Neural cell (in vitro differentiated cells): ENCODE measurements at regions not wholly inside any gene's neighbourhood (a gene's known extent, or its start where the extent isn't known, plus 50 kb on each side); places are given as distances from the start of the nearest gene placed in this dataset.

Experiments used
- H2AFZ ChIP-seq: fragments of 200-600, 300-800 bp; sonication (generic), shearing (Covaris generic); 2 replicates; pipeline ENCODE4 v1.6.0; 2014; ENCODE audit warnings: low read depth, mild to moderate bottlenecking, antibody characterized with exemption, low read length, moderate library complexity
- H3F3A ChIP-seq: fragments of 200-600 bp; shearing (Covaris generic); 2 replicates; pipeline ENCODE4 v1.6.1; 2016; ENCODE audit warnings: mild to moderate bottlenecking, moderate library complexity, mixed read lengths, antibody characterized with exemption, low read length; ENCODE audit not compliant: insufficient read depth, poor library complexity, severe bottlenecking
- H3K27ac ChIP-seq: fragments of 200-600, 300-800 bp; sonication (generic), shearing (Covaris generic); 2 replicates; pipeline ENCODE4 v1.5.1; 2014; ENCODE audit warnings: mild to moderate bottlenecking, low read length, moderate library complexity
- H3K27me3 ChIP-seq: fragments of 300-800, 200-600 bp; sonication (generic), shearing (Covaris generic); 2 replicates; pipeline ENCODE4 v1.6.0; 2014; ENCODE audit warnings: mild to moderate bottlenecking, low read depth, low read length, moderate library complexity; ENCODE audit not compliant: insufficient read depth
- H3K36me3 ChIP-seq: fragments of 300-800, 200-600 bp; sonication (generic), shearing (Covaris generic); 2 replicates; pipeline ENCODE4 v1.5.1; 2014; ENCODE audit warnings: mild to moderate bottlenecking, antibody characterized with exemption, low read length, moderate library complexity; ENCODE audit not compliant: insufficient read depth
- H3K4me2 ChIP-seq: fragments of 300-800, 200-600 bp; sonication (generic), shearing (Covaris generic); 2 replicates; pipeline ENCODE4 v1.6.0; 2014; ENCODE audit warnings: mild to moderate bottlenecking, low read length
- H3K4me3 ChIP-seq: fragments of 300-800, 200-600 bp; sonication (generic), shearing (Covaris generic); 2 replicates; pipeline ENCODE4 v1.5.1; 2014; ENCODE audit warnings: mild to moderate bottlenecking, low read length, moderate library complexity
- H3K79me2 ChIP-seq: fragments of 200-600 bp; shearing (Covaris generic); replicated peaks from 2 replicates; pipeline ENCODE4 v1.6.0; 2014; ENCODE audit warnings: mild to moderate bottlenecking, low read length, moderate library complexity; ENCODE audit not compliant: insufficient read depth
- H3K9ac ChIP-seq: fragments of 300-800, 200-600 bp; sonication (generic), shearing (Covaris generic); 2 replicates; pipeline ENCODE4 v1.6.1; 2016; ENCODE audit warnings: mild to moderate bottlenecking, low read length, mixed read lengths
- H3K9me2 ChIP-seq: fragments of 200-600 bp; shearing (Covaris generic); 2 replicates; pipeline ENCODE4 v1.6.1; 2016; ENCODE audit warnings: mild to moderate bottlenecking, low read length, mixed read lengths; ENCODE audit not compliant: insufficient read depth
- H3K9me3 ChIP-seq: fragments of 200-600, 300-800 bp; sonication (generic), shearing (Covaris generic); 2 replicates; pipeline ENCODE4 v1.6.1; 2016; ENCODE audit warnings: mild to moderate bottlenecking, mixed run types, low read length, moderate library complexity, mixed read lengths
- H4K20me1 ChIP-seq: fragments of 200-600 bp; shearing (Covaris generic); 2 replicates; pipeline ENCODE4 v1.6.1; 2016; ENCODE audit warnings: mild to moderate bottlenecking, mixed run types; ENCODE audit not compliant: insufficient read depth
- CTCF ChIP-seq: fragments of 450-650 bp; IDR thresholded peaks from 2 replicates; pipeline ENCODE4 v1.5.1; 2014; ENCODE audit warnings: antibody characterized with exemption, mild to moderate bottlenecking, moderate library complexity; ENCODE audit not compliant: poor library complexity, severe bottlenecking
- EP300 ChIP-seq: fragments of 450-650 bp; conservative IDR thresholded peaks from 2 replicates; pipeline ENCODE4 v1.6.1; 2014; ENCODE audit warnings: antibody characterized with exemption, mild to moderate bottlenecking, moderate library complexity; ENCODE audit not compliant: poor library complexity, severe bottlenecking
- EZH2 ChIP-seq: fragments of 200-600, 300-800 bp; shearing (Covaris generic), sonication (generic); IDR thresholded peaks from 2 replicates; pipeline ENCODE4 v1.6.1; 2014; ENCODE audit warnings: antibody characterized with exemption, low read length, borderline replicate concordance, mild to moderate bottlenecking; ENCODE audit not compliant: insufficient read depth, poor library complexity, severe bottlenecking
- MXI1 ChIP-seq: fragments of 450-650 bp; conservative IDR thresholded peaks from 2 replicates; pipeline ENCODE4 v1.6.1; 2014; ENCODE audit warnings: antibody characterized with exemption, mild to moderate bottlenecking; ENCODE audit not compliant: poor library complexity, severe bottlenecking
- POLR2AphosphoS5 ChIP-seq: IDR thresholded peaks from 2 replicates; pipeline ENCODE4 v1.6.1; 2012
- RAD21 ChIP-seq: fragments of 450-650 bp; conservative IDR thresholded peaks from 2 replicates; pipeline ENCODE4 v1.6.1; 2014; ENCODE audit warnings: antibody characterized with exemption, mild to moderate bottlenecking, moderate library complexity
- SMC3 ChIP-seq: fragments of 450-650 bp; conservative IDR thresholded peaks from 2 replicates; pipeline ENCODE4 v1.6.1; 2014; ENCODE audit warnings: antibody characterized with exemption, mild to moderate bottlenecking, moderate library complexity; ENCODE audit not compliant: poor library complexity
- TAF1 ChIP-seq: IDR thresholded peaks from 2 replicates; pipeline ENCODE4 v1.6.1; 2012; ENCODE audit warnings: low read depth
- TF ChIP-seq, protein P1 (sequence below): IDR thresholded peaks from 2 replicates; pipeline ENCODE4 v1.6.1; 2012; ENCODE audit warnings: borderline replicate concordance

DNA sequence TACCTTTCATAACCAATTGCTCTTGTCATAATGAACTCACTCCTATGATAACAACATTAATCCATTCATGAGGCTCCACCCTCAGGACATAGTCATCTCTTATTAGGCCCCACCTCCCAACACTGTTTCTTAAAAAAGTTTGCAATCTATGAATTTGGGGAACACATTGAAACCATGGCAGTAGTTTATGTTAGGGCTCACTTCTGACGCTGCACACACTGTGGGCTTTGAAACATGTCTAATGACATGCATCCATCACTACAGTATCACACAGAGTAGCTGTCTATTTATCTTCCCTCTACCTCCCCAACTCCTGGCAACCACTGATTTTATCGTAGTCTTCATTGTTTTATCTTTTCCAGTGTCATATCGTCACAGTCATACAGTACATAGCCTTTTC, 299.8 kb downstream of the GLRX3 start:
- no peak overlapping the region for H3K4me2 ChIP-seq
- no peak overlapping the region for H3K4me3 ChIP-seq
- H3K27ac ChIP-seq: no peak overlapping the region
- TF ChIP-seq EP300: no peak
- TF ChIP-seq, protein P1, sequence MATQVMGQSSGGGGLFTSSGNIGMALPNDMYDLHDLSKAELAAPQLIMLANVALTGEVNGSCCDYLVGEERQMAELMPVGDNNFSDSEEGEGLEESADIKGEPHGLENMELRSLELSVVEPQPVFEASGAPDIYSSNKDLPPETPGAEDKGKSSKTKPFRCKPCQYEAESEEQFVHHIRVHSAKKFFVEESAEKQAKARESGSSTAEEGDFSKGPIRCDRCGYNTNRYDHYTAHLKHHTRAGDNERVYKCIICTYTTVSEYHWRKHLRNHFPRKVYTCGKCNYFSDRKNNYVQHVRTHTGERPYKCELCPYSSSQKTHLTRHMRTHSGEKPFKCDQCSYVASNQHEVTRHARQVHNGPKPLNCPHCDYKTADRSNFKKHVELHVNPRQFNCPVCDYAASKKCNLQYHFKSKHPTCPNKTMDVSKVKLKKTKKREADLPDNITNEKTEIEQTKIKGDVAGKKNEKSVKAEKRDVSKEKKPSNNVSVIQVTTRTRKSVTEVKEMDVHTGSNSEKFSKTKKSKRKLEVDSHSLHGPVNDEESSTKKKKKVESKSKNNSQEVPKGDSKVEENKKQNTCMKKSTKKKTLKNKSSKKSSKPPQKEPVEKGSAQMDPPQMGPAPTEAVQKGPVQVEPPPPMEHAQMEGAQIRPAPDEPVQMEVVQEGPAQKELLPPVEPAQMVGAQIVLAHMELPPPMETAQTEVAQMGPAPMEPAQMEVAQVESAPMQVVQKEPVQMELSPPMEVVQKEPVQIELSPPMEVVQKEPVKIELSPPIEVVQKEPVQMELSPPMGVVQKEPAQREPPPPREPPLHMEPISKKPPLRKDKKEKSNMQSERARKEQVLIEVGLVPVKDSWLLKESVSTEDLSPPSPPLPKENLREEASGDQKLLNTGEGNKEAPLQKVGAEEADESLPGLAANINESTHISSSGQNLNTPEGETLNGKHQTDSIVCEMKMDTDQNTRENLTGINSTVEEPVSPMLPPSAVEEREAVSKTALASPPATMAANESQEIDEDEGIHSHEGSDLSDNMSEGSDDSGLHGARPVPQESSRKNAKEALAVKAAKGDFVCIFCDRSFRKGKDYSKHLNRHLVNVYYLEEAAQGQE: no peak
- no peaks in the 10 kb centered on the region for H3K9me2 ChIP-seq
- no peaks in the 10 kb centered on the region for H4K20me1 ChIP-seq
- H3F3A ChIP-seq: no peaks in the 10 kb centered on the region
- no peak overlapping the region for H3K9ac ChIP-seq
- no peaks in the 10 kb centered on the region for H3K9me3 ChIP-seq
- H3K36me3 ChIP-seq: no peaks in the 10 kb centered on the region
- no peak overlapping the region for H2AFZ ChIP-seq
- H3K27me3 ChIP-seq: no peaks in the 10 kb centered on the region
- no peaks in the 10 kb centered on the region for H3K79me2 ChIP-seq

DNA sequence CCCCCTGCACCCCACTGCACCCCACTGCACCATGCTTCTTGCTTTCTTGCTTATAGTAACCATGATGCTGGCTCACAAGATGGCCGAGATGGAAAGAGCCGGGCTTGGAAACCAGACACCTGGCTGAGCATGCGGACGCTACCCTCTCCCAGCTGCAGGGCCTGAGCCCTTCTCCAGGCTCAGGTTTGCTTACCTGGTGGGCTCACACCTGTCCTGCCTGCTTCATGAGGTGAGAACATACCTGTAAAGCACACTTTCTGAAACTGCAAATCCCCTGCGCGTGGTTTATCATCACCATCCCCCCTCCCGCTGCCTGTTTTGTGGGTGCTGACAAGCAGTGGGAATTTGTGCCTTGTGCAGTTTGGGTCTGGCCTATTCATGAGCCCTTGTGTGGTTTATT, 302.7 kb downstream of the GLRX3 start:
- Histone ChIP-seq H3K27me3 (no peaks in the 10 kb centered on the region), H3K9ac (no peak overlapping the region), H3F3A (no peaks in the 10 kb centered on the region), H3K9me3 (no peaks in the 10 kb centered on the region), H4K20me1 (no peaks in the 10 kb centered on the region), H3K9me2 (no peaks in the 10 kb centered on the region), H3K27ac (no peak overlapping the region), H3K4me3 (no peak overlapping the region), H2AFZ (no peak overlapping the region), H3K36me3 (no peaks in the 10 kb centered on the region), H3K4me2 (no peak overlapping the region), H3K79me2 (no peaks in the 10 kb centered on the region)
- TF ChIP-seq POLR2AphosphoS5 (no peak), RAD21 (no peak), CTCF (no peak), SMC3 (no peak), EZH2 (no peak), MXI1 (no peak), EP300 (no peak), TAF1 (no peak)
- TF ChIP-seq, protein P1: no peak
